ENCODE measurements at regions not wholly inside any gene's neighbourhood (a gene's known extent, or its start where the extent isn't known, plus 50 kb on each side); places are given as distances from the start of the nearest gene placed in this dataset.

- no peak overlapping the region for H3K4me3 ChIP-seq
- no peaks in the 10 kb centered on the region for H3K36me3 ChIP-seq
- DNase-seq, result no peak
- intact Hi-C loops (cut with DNase I; ENCODE audit: low total_unique reads), result no loop called here
- WGBS, 5 donors, result 65 to 79% (median 74%) methylated on average over 2 of the region's 2 CpGs
- no peak overlapping the region for H3K27ac ChIP-seq
- no peaks in the 10 kb centered on the region for H3K27me3 ChIP-seq (replicated peaks in 1 of 7)
- H3K4me1 ChIP-seq, result no peaks in the 10 kb centered on the region
- TF ChIP-seq POLR2AphosphoS5 (IDR thresholded peaks at IDR 0.05) (no peak), POLR2A (IDR thresholded peaks at IDR 0.05) (no peak)
- TF ChIP-seq, protein P1, sequence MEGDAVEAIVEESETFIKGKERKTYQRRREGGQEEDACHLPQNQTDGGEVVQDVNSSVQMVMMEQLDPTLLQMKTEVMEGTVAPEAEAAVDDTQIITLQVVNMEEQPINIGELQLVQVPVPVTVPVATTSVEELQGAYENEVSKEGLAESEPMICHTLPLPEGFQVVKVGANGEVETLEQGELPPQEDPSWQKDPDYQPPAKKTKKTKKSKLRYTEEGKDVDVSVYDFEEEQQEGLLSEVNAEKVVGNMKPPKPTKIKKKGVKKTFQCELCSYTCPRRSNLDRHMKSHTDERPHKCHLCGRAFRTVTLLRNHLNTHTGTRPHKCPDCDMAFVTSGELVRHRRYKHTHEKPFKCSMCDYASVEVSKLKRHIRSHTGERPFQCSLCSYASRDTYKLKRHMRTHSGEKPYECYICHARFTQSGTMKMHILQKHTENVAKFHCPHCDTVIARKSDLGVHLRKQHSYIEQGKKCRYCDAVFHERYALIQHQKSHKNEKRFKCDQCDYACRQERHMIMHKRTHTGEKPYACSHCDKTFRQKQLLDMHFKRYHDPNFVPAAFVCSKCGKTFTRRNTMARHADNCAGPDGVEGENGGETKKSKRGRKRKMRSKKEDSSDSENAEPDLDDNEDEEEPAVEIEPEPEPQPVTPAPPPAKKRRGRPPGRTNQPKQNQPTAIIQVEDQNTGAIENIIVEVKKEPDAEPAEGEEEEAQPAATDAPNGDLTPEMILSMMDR (IDR thresholded peaks at IDR 0.05 in 8 of 11, conservative IDR thresholded peaks at IDR 0.05 in 3 of 11), result no peak
- H3K9me3 ChIP-seq, result no peaks in the 10 kb centered on the region
Measured at GRCh38 chr2:221693365-221693764, 121.3 kb upstream of the EPHA4 start.

DNA sequence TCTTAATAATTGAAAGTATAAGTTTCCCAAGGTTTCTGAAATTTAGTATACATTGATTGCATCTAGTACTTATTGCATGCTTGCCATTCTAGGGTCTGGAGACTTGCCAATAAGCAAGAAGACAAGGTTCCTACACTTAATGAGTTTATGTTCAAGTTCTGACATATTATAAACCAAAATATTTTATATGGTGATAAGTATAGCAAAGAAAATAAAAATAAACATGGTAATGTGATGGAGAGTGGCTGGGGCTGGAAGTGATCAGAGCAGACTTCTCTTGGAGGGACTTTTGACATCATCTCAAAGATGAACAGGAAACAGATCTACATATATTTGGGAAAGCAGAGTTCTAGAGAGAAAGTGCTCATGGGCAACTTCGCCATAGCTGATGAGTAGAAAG, 119.5 kb upstream of the EPHA4 start:
- WGBS, 5 donors, result 76 to 100% (median 84%) methylated on average over 1 of the region's 1 CpG
- Histone ChIP-seq H3K27me3 (replicated peaks in 1 of 7) (no peaks in the 10 kb centered on the region), H3K36me3 (no peaks in the 10 kb centered on the region), H3K4me3 (no peak overlapping the region), H3K4me1 (no peaks in the 10 kb centered on the region), H3K9me3 (no peaks in the 10 kb centered on the region), H3K27ac (no peak overlapping the region)
- TF ChIP-seq POLR2AphosphoS5 (IDR thresholded peaks at IDR 0.05) (no peak), POLR2A (IDR thresholded peaks at IDR 0.05) (no peak)
- TF ChIP-seq, protein P1 (IDR thresholded peaks at IDR 0.05 in 8 of 11, conservative IDR thresholded peaks at IDR 0.05 in 3 of 11), result no peak
- no peak for DNase-seq
- intact Hi-C loops (cut with DNase I; ENCODE audit: low total_unique reads), result no loop called here

DNA sequence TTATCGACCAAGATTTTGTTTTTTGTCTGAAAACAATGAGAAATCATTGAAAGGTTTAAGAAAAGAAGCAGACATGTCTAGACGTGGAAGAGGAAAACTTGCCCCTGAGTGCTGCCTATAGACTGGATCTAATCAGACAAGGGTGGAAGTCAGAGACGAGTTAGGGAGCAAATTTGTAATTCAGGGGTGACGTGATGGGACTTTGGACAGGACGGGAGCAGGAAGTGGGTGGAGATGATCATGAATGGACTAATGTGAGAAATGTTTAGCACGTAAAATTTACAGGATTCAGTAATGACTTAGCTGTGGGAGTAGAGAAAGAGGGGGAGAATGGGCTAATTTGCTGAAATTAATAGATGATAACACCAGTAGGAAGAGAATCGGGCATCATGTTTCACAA, 117.0 kb upstream of the EPHA4 start:
- TF ChIP-seq, protein P1 (IDR thresholded peaks at IDR 0.05 in 8 of 11, conservative IDR thresholded peaks at IDR 0.05 in 3 of 11), result no peak
- DNase-seq, result no peak

GRCh38 chr2:221680548-221680947, 108.4 kb upstream of the EPHA4 start:
- no peaks in the 10 kb centered on the region for H3K9me3 ChIP-seq
- TF ChIP-seq POLR2A (IDR thresholded peaks at IDR 0.05) (no peak), POLR2AphosphoS5 (IDR thresholded peaks at IDR 0.05) (no peak)
- TF ChIP-seq, protein P1 (IDR thresholded peaks at IDR 0.05 in 8 of 11, conservative IDR thresholded peaks at IDR 0.05 in 3 of 11), result no peak
- no peak overlapping the region for H3K4me3 ChIP-seq
- no peaks in the 10 kb centered on the region for H3K4me1 ChIP-seq
- no peaks in the 10 kb centered on the region for H3K36me3 ChIP-seq
- intact Hi-C loops (cut with DNase I; ENCODE audit: low total_unique reads), result no loop called here
- no peak for DNase-seq
- peaks cover 0 to 4% (median 0%) of the 10 kb centered on the region in 7 donors for H3K27me3 ChIP-seq (replicated peaks in 1 of 7)
- no peak overlapping the region for H3K27ac ChIP-seq

More for the DNA sequence above, 117.0 kb upstream of the EPHA4 start:
- Histone ChIP-seq H3K4me1 (no peaks in the 10 kb centered on the region), H3K27me3 (replicated peaks in 1 of 7) (no peaks in the 10 kb centered on the region), H3K27ac (no peak overlapping the region), H3K36me3 (no peaks in the 10 kb centered on the region), H3K4me3 (no peak overlapping the region), H3K9me3 (no peaks in the 10 kb centered on the region)
- intact Hi-C loops (cut with DNase I; ENCODE audit: low total_unique reads), result no loop called here
- 64 to 78% (median 67%) methylated on average over 7 of the region's 7 CpGs for WGBS, 5 donors
